Stimulated activated naive CD8-positive, alpha-beta T cell treated with anti-CD3 and anti-CD28 coated beads, Interleukin-15, amount 100 ng/mL, for 72 hours (primary cell): ENCODE measurements at regions not wholly inside any gene's neighbourhood (a gene's known extent, or its start where the extent isn't known, plus 50 kb on each side); places are given as distances from the start of the nearest gene placed in this dataset.
"Not testable (repeated sequence)": the region's sequence is repeated elsewhere in the genome, so short reads cannot be mapped to it uniquely, and the experiment has no call there.

Experiments
- ATAC-seq: fragments of 150-1000 bp; cut with Tn5 transposase; 2 replicates; pipeline ENCODE4 v1.10.0; 2021; ENCODE audit warnings: mild to moderate bottlenecking, moderate library complexity
- DNase-seq, 2 donors: peaks; one replicate each; pipeline ENCODE4 v3.0.0; 2021 to 2022
- H3K27ac Mint-ChIP-seq, 2 donors: one replicate each; pipeline ENCODE4 v1.8.0; 2022; ENCODE audit warnings: mild to moderate bottlenecking in 2 of 2, mixed read lengths in 2 of 2, moderate library complexity in 2 of 2
- H3K27me3 Mint-ChIP-seq: one replicate; pipeline ENCODE4 v1.8.0; 2022; ENCODE audit warnings: mixed read lengths
- H3K4me1 Mint-ChIP-seq: one replicate; pipeline ENCODE4 v1.8.0; 2022; ENCODE audit warnings: mild to moderate bottlenecking, mixed read lengths
- H3K4me3 Mint-ChIP-seq, 2 donors: one replicate each; pipeline ENCODE4 v1.8.0; 2022; ENCODE audit warnings: mild to moderate bottlenecking in 2 of 2, mixed read lengths in 2 of 2, moderate library complexity in 1 of 2
- H3K9me3 Mint-ChIP-seq, 2 donors: one replicate each; pipeline ENCODE4 v1.8.0; 2022; ENCODE audit warnings: mixed read lengths in 2 of 2

GRCh38 chr10:20515654-20516053 lies 381.5 kb downstream of the NEBL start:
- peaks cover under 1 to 14% of the 10 kb centered on the region in 2 donors for H3K9me3 Mint-ChIP-seq
- H3K4me1 Mint-ChIP-seq: no peaks in the 10 kb centered on the region
- no peak for ATAC-seq
- no peak for DNase-seq
- H3K27ac Mint-ChIP-seq: no peak overlapping the region
- no peak overlapping the region for H3K4me3 Mint-ChIP-seq
- H3K27me3 Mint-ChIP-seq: no peaks in the 10 kb centered on the region

- H3K4me3 Mint-ChIP-seq: no peak overlapping the region
- H3K9me3 Mint-ChIP-seq: peaks cover 0 to 21% of the 10 kb centered on the region in 2 donors
- H3K27me3 Mint-ChIP-seq: no peaks in the 10 kb centered on the region
- H3K27ac Mint-ChIP-seq: no peak overlapping the region
- DNase-seq (no peak), ATAC-seq (no peak)
- no peaks in the 10 kb centered on the region for H3K4me1 Mint-ChIP-seq
Measured at GRCh38 chr10:20512631-20513030, 384.5 kb downstream of the NEBL start.

GRCh38 chr10:20508921-20509320 lies 388.2 kb downstream of the NEBL start:
- H3K27me3 Mint-ChIP-seq: no peaks in the 10 kb centered on the region
- H3K27ac Mint-ChIP-seq: no peak overlapping the region
- H3K9me3 Mint-ChIP-seq: peaks cover 2 to 13% of the 10 kb centered on the region in 2 donors
- ATAC-seq (no peak), DNase-seq (no peak)
- H3K4me1 Mint-ChIP-seq: no peaks in the 10 kb centered on the region
- no peak overlapping the region for H3K4me3 Mint-ChIP-seq

DNA sequence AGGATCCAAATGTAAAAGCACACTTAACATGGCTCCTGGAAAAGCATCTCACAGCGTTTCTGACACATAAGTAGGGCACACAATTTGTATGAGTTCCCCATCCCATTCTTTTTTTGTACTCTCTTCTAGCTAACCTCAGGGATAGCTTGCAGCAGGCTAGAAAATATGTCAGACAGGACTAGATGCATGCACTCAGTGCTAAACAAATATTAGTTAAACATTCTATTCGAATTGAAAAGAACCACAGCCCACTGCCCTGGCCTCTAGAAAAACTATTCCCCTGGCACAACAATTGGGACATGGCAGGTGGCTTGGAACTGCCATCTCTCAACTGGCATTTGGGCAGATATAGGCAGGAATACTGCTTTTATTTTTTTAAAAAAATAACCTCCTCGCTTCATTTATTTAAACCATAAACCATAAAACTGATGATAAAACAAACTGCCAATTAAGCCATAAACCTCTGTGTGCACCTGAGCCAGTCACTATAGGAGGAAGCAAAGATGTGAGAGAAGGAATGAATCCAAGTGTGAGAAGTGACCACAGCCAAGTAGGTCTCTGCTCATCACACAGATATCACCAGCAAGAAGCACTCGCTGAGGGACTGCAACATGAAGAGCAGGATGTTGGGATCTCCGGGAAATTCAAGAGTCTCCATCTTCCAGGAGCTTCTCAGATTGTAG lies 394.1 kb downstream of the NEBL start:
- DNase-seq (no peak), ATAC-seq (no peak)
- H3K9me3 Mint-ChIP-seq: peaks cover 5 to 8% of the 10 kb centered on the region in 2 donors
- H3K27ac Mint-ChIP-seq: no peak overlapping the region
- H3K4me1 Mint-ChIP-seq: no peaks in the 10 kb centered on the region
- no peak overlapping the region for H3K4me3 Mint-ChIP-seq
- no peaks in the 10 kb centered on the region for H3K27me3 Mint-ChIP-seq

GRCh38 chr10:20494474-20494873 lies 402.6 kb downstream of the NEBL start:
- H3K27me3 Mint-ChIP-seq: no peaks in the 10 kb centered on the region
- peaks cover 10 to 34% of the 10 kb centered on the region in 2 donors for H3K9me3 Mint-ChIP-seq
- no peak for ATAC-seq
- H3K4me1 Mint-ChIP-seq: peaks cover 7% of the 10 kb centered on the region
- H3K4me3 Mint-ChIP-seq: no peak overlapping the region
- no peak overlapping the region for H3K27ac Mint-ChIP-seq
- no peak for DNase-seq

DNA sequence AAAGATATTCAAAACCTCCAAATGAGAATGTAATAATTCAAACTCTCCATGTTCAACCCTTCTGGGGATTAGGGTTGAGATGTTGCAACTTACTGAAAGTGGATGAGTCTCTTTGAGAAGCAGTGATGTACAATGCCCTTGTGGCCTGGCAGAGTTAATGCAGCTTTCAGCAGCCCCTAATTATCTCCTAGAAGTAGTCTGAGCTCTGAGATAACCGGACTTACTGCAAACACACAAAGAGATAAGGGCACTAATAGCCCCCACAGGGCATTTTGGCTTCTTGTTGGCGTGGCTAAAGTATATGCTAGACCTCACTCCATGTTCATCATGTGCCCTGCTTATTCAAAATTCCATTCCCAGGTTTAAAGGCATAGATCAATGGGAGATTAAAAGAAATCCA lies 404.7 kb downstream of the NEBL start:
- no peak for ATAC-seq
- Mint-ChIP-seq H3K9me3 (peaks cover 10 to 31% of the 10 kb centered on the region in 2 donors), H3K4me3 (no peak overlapping the region), H3K27me3 (no peaks in the 10 kb centered on the region), H3K4me1 (peaks cover 7% of the 10 kb centered on the region), H3K27ac (no peak overlapping the region)
- DNase-seq: no peak

DNA sequence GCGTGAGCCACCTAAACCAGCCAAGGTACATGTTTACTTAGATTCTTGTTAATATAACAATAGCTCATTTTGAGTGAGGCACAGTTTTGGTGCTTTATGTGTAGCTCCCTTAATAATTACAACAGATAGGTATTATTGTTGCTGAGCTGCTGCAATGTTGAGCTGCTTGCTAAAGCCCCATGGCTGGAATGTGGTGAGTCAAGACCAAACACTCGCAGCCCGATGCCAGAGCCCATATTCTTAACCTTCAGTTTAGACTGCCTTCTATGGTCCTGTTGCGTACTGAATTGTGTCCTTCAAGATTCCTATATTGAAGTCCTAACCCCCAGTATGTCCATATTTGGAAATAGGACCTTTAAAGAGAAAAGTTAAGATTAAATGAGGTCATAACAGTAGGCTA lies 407.1 kb downstream of the NEBL start:
- Mint-ChIP-seq H3K4me3 (no peak overlapping the region), H3K27ac (no peak overlapping the region), H3K27me3 (no peaks in the 10 kb centered on the region), H3K4me1 (peaks cover 7% of the 10 kb centered on the region), H3K9me3 (peaks cover 10 to 24% of the 10 kb centered on the region in 2 donors)
- DNase-seq (no peak), ATAC-seq (no peak)

- Mint-ChIP-seq H3K9me3 (peaks cover 1 to 3% of the 10 kb centered on the region in 2 donors), H3K27me3 (no peaks in the 10 kb centered on the region), H3K4me3 (no peak overlapping the region), H3K4me1 (no peaks in the 10 kb centered on the region), H3K27ac (no peak overlapping the region)
- ATAC-seq (no peak), DNase-seq (no peak)
Measured at GRCh38 chr10:20486791-20487190, 410.3 kb downstream of the NEBL start.

GRCh38 chr10:20485554-20485953 lies 411.6 kb downstream of the NEBL start:
- no peaks in the 10 kb centered on the region for H3K27me3 Mint-ChIP-seq
- peaks cover 8% of the 10 kb centered on the region in 2 donors for H3K9me3 Mint-ChIP-seq
- ATAC-seq: no peak
- DNase-seq: no peak
- H3K4me1 Mint-ChIP-seq: no peaks in the 10 kb centered on the region
- no peak overlapping the region for H3K27ac Mint-ChIP-seq
- H3K4me3 Mint-ChIP-seq: no peak overlapping the region

DNA sequence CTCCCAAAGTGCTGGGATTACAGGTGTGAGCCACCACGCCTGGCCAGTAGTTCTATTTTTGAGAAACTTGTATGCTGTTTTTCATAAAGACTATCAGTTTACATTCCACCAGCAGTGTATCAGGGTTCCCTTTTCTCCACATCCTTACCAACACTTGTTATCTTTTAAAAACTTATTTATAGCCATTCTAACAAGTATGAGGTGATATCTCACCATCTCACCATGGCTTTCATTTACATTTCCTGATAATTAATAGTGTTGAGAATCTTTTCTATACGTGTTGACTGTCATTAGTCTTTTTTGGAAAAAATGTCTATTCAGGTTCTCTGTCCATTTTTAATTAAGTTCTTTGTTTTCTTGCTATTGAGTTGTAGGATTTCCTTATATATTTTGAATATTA lies 416.1 kb downstream of the NEBL start:
- Mint-ChIP-seq H3K4me3 (no peak overlapping the region), H3K27me3 (no peaks in the 10 kb centered on the region), H3K27ac (no peak overlapping the region), H3K4me1 (no peaks in the 10 kb centered on the region), H3K9me3 (peaks cover 8 to 15% of the 10 kb centered on the region in 2 donors)
- ATAC-seq: no peak
- no peak for DNase-seq

- not testable (repeated sequence) for H3K27ac Mint-ChIP-seq, DNase-seq, H3K4me1 Mint-ChIP-seq, H3K27me3 Mint-ChIP-seq, ATAC-seq, H3K4me3 Mint-ChIP-seq
- H3K9me3 Mint-ChIP-seq: peaks cover 8 to 15% of the 10 kb centered on the region in 2 donors
Measured at GRCh38 chr10:20480575-20480974, 416.5 kb downstream of the NEBL start.

DNA sequence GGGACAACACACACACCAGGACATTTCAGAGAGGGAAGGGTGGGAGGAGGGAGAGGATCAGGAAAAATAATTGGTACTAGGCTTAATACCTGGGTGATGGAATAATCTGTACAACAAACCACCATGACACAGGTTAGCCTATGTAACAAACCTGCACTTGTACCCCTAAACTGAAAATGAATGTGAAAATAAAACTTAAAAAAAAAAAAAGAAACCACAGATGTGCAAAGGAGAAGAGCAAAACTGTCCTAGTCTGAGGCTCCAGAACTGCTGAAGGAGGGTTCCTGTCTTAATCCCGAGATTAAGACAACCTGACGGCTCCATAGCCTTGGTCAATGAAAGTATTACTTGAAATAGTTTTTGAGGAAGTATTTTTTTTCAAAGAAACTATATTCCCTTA lies 423.0 kb downstream of the NEBL start:
- ATAC-seq (no peak), DNase-seq (no peak)
- Mint-ChIP-seq H3K4me3 (no peak overlapping the region), H3K4me1 (no peaks in the 10 kb centered on the region), H3K27ac (no peak overlapping the region), H3K27me3 (no peaks in the 10 kb centered on the region), H3K9me3 (no peaks in the 10 kb centered on the region)

DNA sequence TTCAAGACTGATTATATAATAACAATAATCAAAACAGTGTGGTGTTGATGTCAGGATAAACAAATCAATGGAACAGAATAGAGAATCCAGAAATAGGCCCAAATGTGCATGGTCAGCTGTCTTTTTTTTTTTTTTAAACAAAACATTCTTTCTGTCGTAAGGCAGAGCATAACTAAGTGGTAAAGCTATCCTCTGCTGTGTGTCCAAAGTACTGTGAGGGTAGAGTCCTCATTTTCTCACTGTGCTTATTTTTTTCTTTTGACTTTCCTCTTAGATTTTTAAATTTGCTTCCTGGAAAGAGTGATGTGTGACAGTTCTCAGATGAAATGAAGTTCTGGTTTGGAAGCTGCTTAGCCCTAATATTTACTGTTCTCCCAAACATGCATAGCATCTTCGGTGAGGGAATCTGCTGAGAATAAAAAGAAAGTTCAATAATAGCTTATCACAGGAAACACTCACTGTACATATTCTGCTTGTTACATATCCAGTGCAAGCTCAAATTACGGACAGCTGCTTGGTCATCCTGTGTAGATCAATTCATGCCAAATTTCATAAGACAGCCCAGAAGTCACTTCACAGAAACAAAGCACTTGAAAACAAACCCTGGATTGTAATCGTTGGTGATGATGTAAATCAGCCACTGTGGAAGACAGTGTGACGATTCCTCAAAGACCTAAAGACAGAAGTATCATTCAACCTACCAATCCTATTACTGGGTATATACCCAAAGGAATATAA lies 423.9 kb downstream of the NEBL start:
- Mint-ChIP-seq H3K4me3 (no peak overlapping the region), H3K4me1 (no peaks in the 10 kb centered on the region), H3K9me3 (no peaks in the 10 kb centered on the region), H3K27ac (no peak overlapping the region), H3K27me3 (no peaks in the 10 kb centered on the region)
- ATAC-seq (no peak), DNase-seq (no peak)

DNA sequence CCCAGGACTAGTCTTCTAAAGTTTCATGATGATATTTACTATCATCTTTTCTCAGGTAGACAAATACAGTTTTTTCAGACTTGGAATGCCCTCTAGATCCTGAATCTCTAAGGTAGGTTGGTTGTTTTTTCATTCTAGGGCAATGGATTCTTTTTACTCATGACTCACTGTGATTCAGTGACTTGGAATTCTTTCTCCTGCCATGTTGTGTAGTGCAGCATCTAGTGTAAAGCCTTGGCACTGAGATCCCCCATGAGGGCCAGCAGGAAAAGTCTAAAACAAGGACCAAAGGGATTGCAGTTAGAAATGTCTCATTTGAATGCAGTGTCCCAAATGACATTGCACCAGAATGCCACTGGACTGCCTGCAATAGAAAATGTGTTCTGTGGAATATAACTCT lies 430.4 kb downstream of the NEBL start:
- ATAC-seq (no peak), DNase-seq (no peak)
- Mint-ChIP-seq H3K27ac (no peak overlapping the region), H3K9me3 (peaks cover 8 to 10% of the 10 kb centered on the region in 2 donors), H3K4me3 (no peak overlapping the region), H3K4me1 (no peaks in the 10 kb centered on the region), H3K27me3 (no peaks in the 10 kb centered on the region)

DNA sequence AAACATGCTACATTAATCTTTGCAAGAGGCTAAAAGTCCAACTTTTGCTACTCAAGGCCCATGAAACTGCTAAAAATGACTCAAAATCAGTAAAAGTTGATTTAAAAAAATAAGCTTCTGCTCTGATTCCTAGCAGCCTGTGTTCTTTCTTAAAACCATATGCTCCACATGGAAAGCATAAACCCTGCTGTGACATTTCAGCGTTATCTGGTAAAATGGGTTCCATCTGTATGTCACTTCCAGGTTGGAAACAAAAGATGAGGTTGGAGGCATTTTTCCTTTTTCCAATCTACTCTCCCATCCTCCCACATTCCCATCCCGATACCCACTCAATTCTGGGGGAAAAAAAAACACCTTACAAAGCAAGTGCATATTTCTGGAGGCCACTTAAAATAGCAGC lies 439.5 kb downstream of the NEBL start:
- no peaks in the 10 kb centered on the region for H3K27me3 Mint-ChIP-seq
- no peak overlapping the region for H3K4me3 Mint-ChIP-seq
- ATAC-seq (no peak), DNase-seq (no peak)
- no peak overlapping the region for H3K27ac Mint-ChIP-seq
- H3K9me3 Mint-ChIP-seq: peaks cover 0 to 7% of the 10 kb centered on the region in 2 donors
- no peaks in the 10 kb centered on the region for H3K4me1 Mint-ChIP-seq

DNA sequence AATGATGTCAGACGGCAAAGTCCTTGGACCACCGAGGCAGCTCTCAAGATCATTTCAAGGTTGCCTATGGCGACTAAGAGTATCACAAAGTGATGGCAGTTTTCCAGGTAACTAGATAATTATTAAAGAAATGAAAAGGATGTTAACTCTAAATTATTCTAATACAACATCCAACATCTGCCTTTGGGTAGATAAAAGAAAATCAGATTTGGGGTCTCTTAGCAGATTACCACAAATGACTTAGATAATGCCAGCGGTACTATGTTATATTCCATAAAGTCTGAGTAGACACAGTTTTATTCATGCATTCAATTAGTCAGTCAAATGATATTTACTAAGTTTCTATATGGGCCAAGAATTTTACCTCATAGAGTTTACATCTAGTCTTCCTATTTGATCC lies 441.3 kb downstream of the NEBL start:
- H3K4me3 Mint-ChIP-seq: no peak overlapping the region
- H3K27ac Mint-ChIP-seq: no peak overlapping the region
- no peaks in the 10 kb centered on the region for H3K9me3 Mint-ChIP-seq
- H3K27me3 Mint-ChIP-seq: no peaks in the 10 kb centered on the region
- no peaks in the 10 kb centered on the region for H3K4me1 Mint-ChIP-seq
- DNase-seq: no peak
- no peak for ATAC-seq
